GM18517 (cell line): ENCODE measurements at regions not wholly inside any gene's neighbourhood (a gene's known extent, or its start where the extent isn't known, plus 50 kb on each side); places are given as distances from the start of the nearest gene placed in this dataset.
"Not testable (repeated sequence)": the region's sequence is repeated elsewhere in the genome, so short reads cannot be mapped to it uniquely, and the experiment has no call there.

Experiments
- ATAC-seq: cut with Tn5 transposase; IDR thresholded peaks from one replicate; pipeline ENCODE4 v1.9.1; 2021; ENCODE audit warnings: mild to moderate bottlenecking, moderate library complexity; ENCODE audit not compliant: unreplicated experiment

DNA sequence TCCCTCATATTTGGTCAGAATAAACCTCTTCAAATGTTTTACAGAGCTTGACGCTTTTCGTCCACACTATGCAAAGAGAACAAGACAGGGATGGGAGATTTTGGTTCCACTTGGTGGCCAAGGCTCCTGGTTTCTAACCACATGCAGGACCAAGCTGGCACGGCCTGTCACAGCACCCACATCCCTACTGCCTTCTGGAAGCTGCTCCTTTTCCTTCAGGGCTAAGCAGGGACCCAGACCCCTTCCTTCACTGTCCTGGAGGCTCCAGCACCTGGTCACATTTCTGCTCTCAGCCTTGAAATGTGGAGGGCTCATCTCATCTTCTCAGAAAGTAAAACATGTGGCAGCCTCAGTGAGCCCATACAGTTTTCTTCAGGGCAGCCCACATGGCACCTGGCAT, 50.4 kb upstream of the ARHGEF7 start:
- ATAC-seq = no peak

DNA sequence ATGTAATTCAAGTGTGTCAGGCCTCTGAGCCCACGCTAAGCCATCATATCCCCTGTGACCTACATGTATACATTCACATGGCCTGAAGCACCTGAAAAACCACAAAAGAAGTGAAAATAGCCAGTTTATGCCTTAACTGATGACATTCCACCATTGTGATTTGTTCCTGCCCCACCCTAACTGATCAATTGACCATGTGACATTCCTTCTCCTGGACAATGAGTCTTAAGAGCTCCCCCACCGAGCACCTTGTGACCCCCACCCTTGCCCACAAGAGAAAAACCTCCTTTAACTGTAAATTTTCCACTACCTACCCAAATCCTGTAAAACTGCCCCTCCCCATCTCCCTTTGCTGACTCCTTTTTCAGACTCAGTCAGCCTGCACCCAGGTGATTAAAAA, 52.1 kb upstream of the ARHGEF7 start:
- no peak for ATAC-seq

DNA sequence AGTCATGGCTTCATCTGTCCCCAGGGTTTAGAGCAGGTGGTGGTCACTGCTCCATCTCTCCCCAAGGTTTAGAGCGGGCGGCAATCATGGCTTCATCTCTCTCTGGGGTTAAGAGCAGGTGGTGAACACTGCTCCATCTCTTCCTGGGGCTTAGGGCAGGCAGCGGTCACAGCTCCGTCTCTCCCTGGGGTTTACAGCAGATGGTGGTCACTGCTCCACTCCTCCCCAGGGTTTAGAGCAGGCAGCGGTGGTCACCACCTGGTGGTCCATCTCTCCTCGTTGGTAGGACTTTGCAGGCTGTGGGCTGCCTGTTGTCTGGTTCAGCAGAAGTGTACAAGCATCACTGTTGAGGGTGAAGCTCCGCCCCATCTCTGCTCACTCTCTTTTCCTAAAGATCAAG, 52.8 kb upstream of the ARHGEF7 start:
- ATAC-seq = no peak

DNA sequence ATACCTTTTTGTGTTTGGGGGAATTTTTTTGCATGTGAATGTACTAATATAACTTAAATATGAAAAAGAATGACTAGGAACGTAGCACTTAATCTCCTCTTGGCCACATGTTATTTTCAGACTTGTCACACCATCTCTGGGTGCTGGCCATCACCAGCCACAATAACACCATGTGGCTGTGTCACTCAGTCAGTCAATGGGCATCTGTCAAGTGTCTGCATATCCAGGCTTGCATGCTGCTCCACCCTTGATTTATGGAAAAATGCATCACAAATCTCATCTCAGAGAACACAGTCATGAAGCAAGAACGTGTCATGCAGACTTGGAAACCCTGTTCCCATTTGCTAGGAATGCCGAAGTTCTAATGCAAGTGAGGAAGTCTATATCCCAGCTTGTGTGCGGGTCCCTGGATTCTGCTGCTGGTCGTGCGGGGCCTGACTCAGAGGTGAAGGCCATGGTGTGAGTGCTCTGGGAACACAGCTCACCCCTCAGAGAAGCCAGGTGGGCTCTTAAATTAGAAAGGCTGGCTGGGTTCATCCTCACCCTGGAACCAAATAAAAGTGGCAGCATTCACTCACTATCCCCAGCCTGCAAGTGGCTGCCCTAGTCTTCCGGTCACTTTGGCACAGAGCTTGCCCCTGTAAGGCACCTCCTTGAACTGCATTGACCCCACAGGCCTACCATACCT, 53.6 kb upstream of the ARHGEF7 start:
- ATAC-seq = no peak

DNA sequence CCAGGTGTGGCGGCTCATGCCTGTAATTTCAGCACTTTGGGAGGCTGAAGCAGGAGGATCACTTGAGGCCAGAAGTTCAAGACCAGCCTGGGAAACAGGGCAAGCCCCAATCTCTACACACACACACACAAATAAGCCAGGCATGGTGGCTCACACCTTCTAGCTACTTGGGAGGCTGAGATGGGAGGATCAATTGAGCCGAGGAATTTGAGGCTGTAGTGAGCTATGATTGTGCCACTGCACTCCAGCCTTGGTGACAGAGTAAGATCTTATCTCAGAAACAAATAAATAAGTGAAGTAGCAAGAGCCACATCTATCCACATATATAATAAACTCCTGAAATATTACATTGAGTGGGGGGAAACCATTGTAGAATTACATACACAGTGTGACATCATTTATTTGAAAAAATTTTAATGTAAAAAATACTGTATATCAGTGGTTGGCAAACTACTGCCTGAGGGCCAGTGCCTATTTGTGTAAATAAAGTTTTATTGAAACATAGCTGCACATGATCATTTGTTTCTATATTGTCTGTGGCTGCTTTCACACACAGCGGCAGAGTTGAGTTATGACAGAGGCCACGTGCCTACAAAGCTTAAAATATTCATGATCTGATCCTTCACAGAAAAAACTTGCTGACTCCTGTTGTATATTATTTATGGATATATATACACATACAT, 54.7 kb upstream of the ARHGEF7 start:
- ATAC-seq = no peak

DNA sequence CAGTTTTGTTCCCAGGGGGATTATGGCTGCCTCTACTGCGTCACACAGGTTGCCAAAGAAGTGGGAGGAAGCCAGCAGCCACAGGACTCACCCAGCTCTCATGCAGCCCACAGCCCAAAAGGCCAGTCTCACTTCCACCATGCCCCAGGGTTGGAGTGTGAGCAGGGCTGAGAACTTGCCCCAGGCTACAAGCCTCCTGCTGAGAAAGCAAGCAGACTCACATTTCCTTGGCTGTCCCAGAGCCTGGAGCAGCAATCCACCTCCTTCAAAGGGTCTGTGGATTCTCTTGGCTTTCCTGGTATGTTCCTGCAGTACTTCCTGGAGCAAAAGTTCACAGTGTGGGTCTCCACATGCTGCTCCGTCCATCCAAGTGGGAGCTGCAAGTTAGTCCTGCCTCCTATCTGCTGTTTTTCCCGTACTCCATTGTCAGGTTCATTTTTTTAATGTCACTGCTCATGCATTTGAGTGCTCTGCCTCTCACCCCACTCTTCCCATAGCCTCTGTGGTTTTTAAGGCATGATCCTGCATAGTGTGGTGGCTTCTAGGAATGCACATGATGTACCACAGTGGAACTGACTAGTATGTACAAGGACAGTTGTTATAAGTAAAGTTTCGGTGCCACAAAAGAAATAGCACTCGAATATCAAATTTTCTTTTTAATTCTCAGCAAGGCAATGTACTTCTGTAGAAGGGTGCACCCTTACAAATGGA, 56.2 kb upstream of the ARHGEF7 start:
- no peak for ATAC-seq

DNA sequence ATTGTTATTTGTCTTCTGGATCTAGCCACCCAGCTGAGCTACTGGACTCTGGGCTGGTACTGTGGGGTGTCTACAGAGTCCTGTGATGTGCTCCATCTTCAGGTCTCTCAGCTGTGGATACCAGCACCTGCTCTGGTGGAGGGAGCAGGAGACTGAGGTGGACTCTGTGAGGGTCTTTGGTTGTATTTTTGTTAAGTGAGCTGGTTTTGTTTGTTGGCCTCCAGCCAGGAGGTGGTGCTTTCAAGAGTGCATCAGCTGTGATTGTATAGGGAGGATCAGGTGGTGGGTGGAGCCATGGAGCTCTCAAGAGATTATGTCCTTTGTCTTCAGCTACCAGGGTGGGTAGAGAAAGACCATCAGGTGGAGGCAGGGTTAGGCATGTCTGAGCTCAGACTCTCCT, 56.8 kb upstream of the ARHGEF7 start:
- not testable (repeated sequence) for ATAC-seq

DNA sequence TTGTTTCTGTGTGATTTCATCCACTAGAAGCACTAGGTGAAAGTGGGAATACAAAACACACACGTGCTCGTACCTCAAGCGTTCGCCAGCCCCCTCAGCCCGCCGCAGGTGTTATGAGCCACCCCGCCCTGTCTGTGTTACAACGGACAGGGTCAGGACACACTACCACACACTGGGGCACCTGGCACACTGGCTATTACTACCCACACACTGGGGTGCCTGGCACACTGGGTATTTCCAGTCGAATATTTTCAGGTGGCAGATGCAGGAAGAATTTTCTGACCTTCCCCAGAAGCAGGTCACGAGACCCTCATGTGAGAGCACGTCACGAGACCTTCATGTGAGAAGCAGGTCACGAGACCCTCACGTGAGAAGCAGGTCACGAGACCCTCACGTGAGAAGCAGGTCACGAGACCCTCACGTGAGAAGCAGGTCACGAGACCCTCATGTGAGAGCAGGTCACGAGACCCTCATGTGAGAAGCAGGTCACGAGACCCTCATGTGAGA, 63.3 kb upstream of the ARHGEF7 start:
- not testable (repeated sequence) for ATAC-seq

DNA sequence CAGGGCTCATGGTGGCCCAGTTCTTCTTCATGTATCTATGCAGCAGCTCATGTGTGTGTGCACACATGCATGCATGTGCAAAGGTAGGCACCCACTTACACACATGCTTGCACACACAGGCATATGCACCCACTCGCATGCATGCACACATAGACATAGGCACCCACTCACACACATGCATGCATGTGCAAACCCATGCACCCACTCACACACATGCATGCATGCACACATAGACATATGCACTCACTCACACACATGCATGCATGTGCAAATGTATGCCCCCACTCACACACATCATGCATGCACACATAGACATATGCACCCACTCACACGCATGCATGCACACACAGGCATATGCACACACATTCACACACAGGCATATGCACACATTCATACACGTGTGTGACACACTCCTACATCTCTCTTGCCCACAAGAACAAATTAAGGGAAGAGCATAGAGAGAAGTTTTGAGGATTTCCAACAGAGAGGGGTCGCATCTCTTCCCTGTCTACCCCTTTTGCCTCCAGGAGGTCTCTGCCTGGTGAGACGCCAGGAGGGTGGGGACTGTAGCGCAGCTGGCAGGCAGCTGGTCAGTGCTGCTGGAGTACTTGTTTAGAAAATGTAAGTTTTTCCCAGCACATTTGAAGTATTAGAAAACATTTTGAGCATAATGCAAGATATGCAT, 63.9 kb upstream of the ARHGEF7 start:
- ATAC-seq = no peak

DNA sequence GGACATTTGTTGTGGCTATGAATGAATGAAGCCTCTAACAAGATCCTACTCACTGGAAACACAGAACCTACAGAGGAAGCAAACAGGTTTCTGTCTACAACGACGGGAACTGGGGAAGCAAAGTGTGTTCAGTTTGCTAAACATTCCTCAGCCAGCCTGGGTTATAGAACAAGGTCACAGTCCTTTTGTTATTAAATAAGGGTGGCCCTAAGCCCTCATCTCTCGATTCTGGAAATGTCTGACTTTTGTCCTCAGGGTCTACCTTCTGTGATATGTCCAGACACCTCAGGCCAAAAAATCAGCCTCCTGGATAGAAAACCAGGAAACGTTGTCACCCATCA, 64.6 kb upstream of the ARHGEF7 start:
- ATAC-seq = no peak

DNA sequence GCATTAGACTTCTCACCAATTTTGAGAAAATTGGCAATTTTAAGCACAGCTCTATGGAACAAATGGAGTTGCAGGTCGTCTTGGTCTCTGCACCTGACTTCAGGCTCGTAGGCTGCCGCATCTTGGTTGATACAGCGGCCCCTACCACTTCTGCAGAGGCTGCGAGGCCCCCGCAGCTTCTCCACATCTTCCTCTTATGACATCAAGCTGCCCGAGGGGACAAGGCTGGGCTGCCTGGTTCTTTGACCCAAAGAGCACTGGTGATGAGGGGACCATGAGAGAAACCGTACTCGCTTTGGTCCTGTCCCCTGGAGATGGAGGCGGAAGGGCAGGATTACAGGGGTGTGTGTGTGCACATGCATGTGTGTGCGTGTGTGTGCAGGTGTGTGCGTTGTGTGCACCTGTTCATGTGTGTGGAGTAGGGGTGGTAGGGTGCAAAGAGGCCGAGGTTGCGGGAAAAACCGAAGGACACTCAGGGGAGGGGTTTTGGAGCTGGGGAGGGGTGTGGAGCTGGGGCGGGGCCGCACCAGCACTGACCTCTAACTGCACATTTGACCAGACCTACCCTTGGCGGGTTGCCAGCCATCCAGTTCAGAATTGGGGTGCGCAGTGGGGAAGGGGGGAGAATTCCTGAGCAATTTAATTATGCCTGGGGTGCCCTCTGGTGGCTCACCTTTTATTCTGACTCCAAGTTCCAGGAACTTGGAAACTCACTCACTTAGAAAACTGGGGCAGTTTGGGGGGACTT, 65.1 kb upstream of the ARHGEF7 start:
- ATAC-seq = no peak

DNA sequence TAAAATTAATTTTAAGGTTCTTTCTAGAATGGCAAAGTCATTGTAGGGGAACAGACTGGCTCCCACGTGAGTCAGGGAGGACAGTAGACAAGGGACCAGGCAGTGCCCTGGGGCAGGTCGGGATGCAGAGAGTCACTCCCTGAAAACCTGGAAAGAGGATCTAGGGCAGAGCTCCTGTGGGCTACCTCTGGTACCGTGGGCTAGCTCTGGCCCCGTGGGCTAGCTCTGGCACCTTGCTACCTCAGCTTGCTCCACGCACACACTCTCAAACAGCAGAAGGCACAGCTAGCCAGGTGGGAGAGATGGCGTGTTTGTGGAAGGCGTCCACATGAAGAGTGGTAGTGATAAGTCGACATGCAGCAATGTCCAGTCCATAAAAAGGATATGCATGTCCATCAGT, 66.7 kb upstream of the ARHGEF7 start:
- ATAC-seq = no peak

DNA sequence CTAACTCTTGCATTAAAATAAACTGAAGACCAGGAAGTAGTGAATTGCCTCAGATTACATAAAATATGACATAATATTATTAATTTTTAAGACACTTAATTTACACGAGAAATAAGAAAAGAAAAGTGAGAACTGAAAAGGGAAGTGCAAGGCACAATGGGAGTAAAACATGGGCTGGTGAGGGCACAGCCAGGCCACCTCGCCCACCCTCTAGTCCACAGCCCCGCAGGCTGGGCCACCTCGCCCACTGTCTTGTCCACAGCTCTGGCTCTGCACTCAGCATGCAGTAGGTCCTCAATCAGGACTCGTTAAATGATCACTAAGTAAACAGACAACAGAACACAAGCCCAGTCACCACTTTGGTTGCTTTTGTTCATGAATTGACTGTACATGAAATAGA, 67.8 kb upstream of the ARHGEF7 start:
- no peak for ATAC-seq

DNA sequence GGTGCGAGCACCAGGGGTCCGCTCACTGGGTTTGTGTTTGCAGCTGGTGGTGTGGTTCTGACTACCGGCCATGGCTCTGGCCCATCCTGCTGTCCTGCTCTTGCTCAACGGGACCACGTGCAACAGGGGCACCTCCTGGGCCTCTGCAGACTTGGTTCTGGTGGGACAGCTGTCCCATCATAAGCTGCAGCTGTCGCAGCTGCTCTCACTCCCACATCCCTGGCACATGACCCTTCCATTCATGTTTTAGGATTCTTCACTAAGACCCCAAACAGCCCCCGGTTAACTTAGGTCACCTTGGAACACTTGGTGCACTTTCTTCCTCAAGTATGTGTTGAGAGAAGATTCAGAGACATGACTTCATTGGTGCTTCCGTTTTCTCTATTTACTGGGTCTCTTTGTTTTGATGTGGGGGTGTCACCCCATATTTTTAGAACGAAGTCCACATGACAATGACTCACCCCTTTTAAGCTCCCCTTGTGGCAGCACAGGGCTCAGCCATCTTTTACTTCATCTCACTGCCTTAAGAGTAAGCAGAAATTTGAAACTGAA, 68.4 kb upstream of the ARHGEF7 start:
- no peak for ATAC-seq

DNA sequence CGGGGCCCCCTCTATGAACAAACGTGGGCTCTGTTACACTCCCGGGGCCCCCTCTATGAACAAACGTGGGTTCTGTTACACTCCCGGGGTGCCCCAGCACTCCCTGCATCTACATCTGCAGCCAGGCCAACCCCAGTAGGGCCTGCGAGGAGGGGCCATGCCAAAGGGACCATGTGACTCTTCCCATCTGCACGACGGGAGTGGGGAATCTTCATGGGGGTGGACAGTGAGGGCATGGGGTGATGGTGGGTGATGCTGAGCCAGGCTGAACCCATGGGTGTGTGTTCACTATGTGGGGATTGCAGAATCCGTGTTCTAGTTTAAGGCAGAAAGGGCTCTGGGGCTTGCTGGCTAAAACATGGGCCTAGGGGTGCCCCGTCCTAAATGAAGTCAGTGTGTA, 69.9 kb upstream of the ARHGEF7 start:
- ATAC-seq = no peak

DNA sequence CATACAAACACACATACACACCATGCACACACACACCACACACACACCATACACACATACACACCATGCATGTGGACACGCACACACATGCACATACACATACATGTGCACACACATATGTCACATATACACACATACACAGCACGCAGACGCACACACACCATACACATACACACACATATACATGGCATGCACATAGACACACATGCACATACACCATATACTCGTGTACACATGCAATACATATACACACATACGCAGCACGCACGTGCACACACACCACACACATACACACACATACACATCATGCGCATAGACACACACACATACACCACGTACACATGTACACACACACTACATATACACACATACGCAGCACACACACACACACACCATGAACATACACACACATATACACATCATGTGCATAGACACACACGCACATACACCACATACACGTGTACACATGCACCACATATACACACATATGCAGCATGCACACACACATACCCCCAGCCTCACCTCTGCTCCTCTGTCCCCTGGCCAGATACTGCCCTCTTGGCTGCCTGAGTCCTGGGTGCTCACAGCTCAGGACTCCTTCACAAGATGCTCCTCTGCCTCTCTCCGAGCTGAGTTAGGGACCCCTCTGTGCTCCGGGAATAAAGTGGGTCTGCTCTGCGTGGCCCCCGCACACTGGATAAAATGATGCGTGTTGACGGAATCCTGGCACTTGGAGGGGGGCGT, 70.9 kb upstream of the ARHGEF7 start:
- ATAC-seq = no peak

DNA sequence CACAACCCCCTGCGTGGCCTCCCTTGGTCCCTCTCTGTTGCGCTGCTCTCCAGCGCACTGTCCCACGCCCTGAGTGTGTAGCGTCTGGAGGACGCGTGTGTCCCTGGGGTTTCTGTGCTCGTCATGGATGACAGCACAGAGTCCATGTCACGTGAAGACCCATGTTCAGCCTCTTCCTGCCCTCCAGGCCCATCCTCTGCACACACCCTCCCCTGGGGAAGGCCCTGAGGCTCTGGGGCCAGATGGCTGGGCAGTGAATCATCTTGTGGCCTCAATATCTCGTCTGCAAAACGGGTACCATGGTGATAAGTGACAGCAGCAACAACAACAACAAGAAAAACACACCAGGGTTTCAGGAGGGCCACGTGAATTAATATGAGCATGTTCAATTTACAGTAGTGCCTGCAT, 71.5 kb upstream of the ARHGEF7 start:
- no peak for ATAC-seq

DNA sequence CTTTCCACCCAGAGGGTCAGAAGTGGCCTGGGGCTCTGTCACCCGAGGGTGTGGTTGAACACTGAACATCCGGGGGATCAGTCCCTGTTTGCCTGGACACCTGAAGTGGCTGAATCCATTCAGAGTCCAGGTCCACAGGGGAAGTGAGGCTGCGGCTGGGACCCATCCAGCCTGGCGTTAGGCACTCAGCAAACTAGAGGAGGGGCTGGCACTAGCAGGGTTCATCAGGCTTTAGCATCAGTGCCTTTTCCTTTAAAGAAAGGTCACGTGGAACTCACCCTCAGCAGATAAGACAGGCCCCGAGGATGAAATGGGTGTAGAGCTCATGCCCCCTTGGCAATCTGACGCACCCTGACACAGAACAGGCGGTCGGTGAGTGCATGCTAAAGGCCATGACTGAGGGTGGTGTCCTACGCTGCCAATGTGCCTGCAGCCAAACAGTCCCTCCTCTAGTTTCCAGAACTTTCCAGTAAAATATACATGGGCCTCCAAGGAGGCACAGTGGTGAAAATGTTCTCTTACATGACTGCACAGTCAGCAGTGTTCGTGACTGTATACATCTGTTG, 72.4 kb upstream of the ARHGEF7 start:
- ATAC-seq = no peak

DNA sequence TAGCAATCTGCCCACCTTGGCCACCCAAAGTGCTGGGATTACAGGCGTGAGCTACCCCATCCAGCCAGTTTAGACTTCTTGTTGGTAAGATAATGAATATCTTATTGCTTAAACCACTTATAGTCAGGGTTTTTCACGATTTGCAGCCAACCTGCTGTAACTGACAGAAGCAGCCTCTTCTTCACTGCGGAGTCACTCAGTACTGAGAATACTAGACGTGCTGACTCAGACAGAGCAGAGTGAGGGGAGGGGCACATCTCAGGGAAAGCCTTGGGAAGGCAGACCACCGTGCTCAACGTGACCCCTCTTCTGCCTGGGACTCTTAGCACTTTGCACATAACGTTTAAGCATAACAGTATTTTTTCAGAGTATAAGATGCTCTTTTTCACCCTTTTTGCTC, 74.3 kb upstream of the ARHGEF7 start:
- no peak for ATAC-seq

DNA sequence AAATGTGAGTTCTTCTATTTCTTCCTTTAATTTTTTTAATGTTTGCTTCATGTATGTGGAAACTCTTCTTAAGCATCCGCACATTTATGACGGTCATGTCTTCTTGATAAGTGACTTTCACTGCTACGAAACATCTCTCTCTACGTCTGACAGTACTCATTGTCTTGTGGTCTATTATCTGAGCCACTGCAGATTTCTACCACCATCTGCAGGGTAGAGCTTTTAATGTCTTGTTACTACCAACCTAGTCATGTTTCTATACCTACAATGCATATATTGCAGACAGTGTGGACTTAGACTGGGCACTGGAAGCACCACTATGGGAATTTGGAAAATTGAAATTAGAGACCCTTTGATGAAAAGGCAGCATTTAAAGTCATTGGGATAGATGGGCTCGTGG, 75.4 kb upstream of the ARHGEF7 start:
- no peak for ATAC-seq
